Hematopoietic multipotent progenitor cell treated with erythropoietin and hydrocortisone succinate and interleukin-3 and kit ligand, for 8 days (in vitro differentiated cells): ENCODE measurements at regions not wholly inside any gene's neighbourhood (a gene's known extent, or its start where the extent isn't known, plus 50 kb on each side); places are given as distances from the start of the nearest gene placed in this dataset.
A peak's percentile ranks its signal among the peaks of the same experiment; 100 is the strongest.

Experiments
- DNase-seq: peaks from one replicate; pipeline ENCODE4 v3.0.0-alpha.2; 2015

DNA sequence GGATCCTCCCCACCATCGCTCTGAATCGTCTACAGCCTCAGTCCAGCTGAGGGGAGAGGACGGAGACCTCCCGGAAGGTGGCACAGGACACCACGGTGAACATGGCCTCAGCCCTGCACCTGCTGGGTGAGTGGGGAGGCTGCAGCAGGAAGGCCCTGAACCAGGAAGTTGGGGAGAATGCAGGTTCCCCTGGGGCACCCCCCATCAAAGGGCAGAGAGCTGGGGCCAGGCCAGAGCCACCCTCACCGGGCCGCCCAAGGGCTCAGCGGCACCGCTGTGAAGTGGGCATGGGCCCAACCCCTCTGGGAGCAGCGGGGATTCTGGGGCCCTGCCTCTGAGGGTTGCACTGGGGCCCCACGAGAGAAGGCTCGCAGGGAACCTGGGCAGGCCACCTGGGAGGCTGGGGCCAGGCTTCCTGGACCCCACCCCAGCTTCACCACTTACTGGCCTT lies 98.7 kb downstream of the MICALL2 start:
- DNase-seq, result no peak

DNA sequence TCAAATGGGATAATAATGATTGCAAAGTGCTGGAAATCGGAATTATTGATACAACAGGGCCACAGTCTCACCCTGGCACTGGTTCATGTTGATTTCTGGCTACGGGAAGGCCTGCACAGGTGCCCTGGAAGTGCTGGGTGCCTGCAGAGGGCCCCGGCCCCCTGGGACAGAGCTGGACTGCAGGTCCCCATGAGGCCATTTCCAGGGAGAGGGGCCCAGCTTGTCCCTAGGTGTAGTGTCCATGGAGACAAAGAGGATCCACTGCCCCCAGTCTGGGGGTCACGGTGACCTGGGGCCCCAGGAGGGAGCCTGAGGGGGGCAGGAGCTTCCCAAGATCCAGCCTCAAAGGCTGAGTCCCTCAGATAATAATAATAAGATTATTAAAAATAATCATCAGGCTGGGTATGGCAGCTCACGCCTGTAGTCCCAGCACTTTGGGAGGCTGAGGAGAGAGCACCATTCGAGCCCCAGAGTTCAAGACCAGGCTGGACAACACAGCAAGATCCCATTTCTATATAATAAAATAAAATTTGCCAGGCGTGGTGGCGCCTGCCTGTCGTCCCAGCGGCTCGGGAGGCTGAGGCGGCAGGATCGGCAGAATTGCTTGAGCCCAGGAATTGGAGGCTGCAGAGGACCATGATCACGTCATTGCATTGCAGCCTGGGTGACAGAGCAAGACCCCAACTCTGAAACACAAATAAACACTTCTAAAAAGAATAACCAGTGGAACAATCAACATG lies 98.1 kb downstream of the MICALL2 start:
- no peak for DNase-seq

DNA sequence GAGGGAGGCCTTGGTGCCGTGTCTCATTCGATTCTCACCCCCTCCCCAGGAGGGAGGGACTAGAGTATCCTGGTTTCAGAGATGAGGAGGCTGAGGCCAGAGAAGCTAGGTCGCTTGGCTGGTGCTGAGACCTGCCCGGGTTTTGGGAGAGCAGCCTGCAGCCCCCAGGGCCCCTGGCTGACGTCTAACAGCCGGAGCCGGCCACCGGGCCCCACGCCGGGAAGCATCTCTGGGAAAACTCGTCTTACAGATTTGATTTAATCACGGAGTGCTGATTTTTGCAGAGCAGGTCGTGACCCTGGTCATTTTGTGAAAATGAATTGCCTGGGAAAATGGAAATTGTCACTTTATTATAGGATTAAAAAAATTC lies 97.5 kb downstream of the MICALL2 start:
- DNase-seq, result no peak

- no peak for DNase-seq
Measured at GRCh38 chr7:1362301-1362700, 97.0 kb downstream of the MICALL2 start.

DNA sequence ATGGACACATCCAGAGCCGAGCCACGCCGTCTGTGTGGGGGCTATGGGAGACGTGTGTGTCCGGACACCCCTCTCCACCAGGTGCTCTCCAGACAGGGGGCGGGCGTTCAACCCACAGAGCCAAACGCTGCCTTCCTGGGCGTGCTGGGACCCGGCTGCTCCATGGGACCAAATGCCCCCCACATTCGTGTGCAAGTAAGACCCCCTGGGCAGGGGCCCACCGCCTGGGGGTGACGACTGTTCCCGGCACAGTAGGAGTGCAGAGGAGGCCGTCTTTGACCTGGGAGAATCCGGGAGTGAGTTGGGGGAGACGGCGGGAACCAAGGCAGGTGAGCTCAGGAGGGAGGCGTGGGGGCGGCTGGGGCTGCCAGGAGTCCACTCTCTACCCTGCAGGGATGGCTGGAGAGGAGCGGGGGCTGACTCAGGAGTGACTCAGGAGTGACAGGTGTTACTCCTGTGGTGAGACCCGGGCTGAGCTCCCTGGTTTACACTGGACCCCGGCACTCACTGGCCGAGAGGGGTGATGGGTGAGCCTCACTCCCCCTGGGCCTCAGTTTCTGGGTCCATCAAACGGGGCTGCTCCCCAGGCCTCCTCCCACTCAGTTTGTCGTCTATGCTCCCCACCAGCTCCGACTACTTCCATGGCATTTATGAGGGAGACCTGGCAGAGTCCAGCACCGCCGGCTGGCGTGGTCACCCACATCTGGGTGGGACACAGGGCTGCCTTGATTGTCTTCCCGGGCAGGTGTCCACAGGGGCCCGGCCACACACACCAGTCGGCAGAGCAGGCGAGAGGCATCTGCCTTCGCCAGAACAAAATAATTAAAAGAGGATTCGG lies 95.0 kb downstream of the MICALL2 start:
- no peak for DNase-seq

- no peak for DNase-seq
Measured at GRCh38 chr7:1364906-1365570, 94.2 kb downstream of the MICALL2 start.

DNA sequence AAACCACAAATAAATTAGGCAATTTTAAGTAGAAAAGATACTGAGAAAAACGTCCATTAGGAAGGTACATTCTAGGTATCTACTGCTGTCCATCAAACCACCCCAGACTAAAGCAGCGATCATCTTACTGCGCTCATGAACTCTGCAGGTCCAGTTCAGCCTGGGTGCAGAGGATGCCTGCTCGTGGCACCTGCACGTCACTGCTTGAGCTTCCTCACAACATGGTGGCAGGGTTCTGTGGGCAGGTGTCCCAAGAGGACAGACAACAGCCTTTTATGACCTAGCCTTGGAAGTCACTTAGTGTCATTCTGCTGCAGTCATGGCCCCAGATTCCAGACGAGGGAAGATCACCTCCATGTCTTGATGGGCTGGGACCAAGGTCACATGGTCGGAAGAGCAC lies 93.4 kb downstream of the MICALL2 start:
- no peak for DNase-seq

DNA sequence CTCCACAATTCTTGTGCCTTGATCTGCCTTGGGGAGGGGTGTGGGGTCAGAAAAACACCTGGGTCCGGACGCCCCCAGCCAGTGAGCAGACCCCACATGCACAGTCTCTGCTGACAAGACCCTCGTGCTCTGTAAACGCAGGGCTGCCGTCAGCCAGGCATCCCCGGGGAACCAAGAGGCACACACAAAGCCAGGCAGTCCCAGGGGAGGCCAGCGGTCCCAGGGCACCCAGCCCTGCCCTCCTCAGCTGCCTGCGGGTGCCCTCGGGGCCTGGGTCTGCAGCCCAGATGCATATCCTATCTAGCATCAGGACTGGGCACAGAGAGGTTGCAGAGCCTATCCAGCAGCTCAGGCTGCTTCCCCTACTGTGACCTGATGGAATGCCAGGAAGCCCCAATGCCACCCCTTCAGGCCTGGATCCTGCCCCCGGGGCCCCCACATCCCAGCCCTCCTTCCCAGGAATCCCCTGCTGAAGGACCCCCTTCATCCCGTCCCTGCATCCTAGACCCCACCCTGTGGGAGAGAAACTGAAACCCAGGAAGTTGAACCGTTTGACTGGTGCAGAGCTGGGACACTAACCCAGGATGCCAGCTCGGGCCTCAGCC lies 92.4 kb downstream of the MICALL2 start:
- no peak for DNase-seq

GRCh38 chr7:1367501-1368183 lies 91.6 kb downstream of the MICALL2 start:
- no peak for DNase-seq

- no peak for DNase-seq
Measured at GRCh38 chr7:1368184-1368681, 91.0 kb downstream of the MICALL2 start.

DNA sequence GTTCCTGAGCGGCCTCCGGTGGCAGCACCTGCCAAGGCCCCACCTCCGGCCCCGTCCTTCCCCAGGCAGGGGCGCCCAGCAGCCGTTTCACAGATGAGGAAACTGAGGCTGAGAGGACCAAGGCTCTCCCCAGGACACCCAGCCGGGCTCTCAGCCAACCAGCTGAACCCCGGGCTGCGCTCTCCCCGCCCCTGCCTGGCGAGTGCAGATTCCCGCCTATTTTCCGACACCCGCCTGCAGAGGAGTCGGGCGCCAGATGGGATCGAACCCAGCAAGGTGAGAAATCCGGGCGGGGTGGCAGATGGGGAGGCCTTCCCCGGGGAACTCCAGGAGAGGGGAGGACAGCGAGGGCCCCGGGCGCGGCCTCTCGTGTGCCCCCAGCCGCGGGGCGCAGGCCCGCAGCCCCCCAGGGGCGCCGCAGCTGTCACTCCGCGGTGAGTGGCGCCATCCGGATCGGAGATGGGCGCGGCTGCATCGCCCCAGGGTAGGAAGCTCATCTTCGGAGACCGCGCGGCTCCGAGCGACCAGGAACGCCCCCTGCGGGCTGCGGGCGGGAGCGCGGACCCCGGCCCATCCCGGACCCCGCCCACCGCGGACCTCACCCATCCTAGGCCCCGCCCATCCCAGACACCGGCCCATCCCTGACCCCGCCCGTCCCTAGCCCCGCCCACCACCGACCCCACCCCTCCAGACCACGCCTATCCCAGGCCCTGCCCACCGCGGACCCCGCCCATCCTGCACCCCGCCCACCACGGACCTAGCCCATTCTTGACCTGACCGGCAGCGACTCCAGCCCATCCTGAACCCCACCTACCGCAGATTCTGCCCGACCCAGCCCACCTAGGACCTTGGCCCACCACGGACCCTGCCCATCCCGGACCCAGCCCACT lies 90.3 kb downstream of the MICALL2 start:
- peak; percentile 25 for DNase-seq

GRCh38 chr7:1369916-1370657 lies 89.2 kb downstream of the MICALL2 start:
- no peak for DNase-seq

DNA sequence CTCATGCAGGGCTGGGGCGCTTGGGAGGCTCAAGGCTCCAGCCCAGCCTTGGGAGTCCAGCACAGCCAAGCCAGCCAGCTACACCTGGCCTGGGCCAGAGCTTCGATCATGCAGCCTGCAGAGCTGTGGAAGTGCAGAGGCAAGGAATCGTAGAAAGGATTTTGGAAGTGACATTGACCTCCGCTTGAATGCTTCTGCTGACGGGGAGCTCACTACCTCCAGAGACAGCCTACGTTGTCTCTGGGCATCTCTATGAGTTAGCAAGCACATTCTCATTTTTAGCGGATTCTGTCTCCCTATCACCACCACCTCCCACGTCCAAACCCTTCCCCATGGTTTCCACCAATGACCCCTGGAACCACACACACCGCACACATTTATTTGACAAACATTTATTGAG lies 88.5 kb downstream of the MICALL2 start:
- no peak for DNase-seq

GRCh38 chr7:1372063-1372462 lies 87.2 kb downstream of the MICALL2 start:
- no peak for DNase-seq

DNA sequence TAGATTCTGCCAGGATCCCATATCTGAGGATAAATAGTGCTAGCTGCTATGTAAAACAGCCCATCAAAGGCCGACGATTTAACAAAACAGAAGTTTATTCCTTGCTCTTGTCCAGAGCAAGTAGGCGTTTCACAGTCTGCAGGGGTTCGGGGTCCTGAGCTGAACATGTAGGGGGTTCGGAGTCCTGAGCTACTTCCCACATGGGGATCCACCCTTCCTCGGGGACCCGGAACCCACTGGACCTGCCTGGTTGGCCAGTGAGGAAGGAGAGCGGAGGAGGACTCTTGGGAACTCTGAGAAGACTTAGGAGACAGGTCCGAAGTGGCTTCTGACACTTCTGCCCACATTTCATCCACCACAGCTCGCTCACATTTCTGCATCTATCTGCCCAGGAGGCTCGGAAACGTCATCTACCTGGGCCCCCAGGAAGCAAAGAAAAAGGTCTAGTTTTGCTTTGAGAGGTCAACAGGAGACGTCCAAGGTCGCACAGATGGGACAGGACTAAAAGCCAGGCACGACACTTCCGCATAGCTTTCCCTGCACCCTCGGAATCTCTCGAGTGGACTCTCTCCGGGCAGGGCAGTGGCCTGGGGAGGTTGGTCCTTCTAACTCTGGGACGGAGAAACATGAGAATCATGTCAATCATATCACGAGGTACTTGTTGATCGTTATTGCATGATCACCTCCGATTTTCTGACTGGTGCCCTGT lies 86.4 kb downstream of the MICALL2 start:
- no peak for DNase-seq

- DNase-seq, result no peak
Measured at GRCh38 chr7:1377111-1377909, 82.0 kb downstream of the MICALL2 start.

- no peak for DNase-seq
Measured at GRCh38 chr7:1378610-1379601, 80.4 kb downstream of the MICALL2 start.
